ENCODE measurements at regions not wholly inside any gene's neighbourhood (a gene's known extent, or its start where the extent isn't known, plus 50 kb on each side); places are given as distances from the start of the nearest gene placed in this dataset.

DNA sequence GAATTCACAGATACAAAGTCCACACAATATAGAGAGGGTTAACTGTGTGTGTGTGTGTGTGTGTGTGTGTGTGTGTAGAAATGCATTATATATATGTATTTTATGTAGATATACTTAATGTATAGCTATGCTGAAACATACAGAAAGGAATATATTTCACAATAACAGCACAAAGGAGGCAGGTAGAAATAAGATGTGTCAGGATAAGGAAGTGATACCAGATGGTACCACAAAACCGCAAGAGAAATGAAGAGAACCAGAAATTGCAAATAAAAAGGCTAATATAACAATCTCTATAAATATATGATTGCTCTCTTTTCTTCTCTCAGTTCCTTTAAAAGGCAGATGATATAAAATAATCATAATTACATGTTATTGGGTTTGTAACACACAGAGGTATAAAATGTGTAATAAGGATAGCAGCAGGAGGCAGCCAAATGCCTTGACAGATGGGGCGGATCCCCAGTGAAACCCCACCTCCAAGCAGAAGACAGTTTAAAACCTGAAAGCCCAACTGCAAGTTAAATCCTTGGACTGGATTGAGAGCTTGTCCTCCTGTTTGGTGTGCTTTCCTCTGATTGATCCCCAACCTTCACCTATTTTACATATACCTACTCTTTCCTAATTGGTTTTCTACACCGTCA lies 365.4 kb upstream of the C16orf82 start:
- no peak for TF ChIP-seq EZH2 (IDR thresholded peaks at IDR 0.05)
- TF ChIP-seq TCF7L2 (IDR thresholded peaks at IDR 0.05; ENCODE audit: borderline replicate concordance, extremely low read depth, insufficient read depth, insufficient read length), result no peak
